Astrocyte (in vitro differentiated cells and primary cell): ENCODE measurements at regions not wholly inside any gene's neighbourhood (a gene's known extent, or its start where the extent isn't known, plus 50 kb on each side); places are given as distances from the start of the nearest gene placed in this dataset.

Experiments
- DNase-seq: peaks from one replicate; pipeline ENCODE4 v3.0.0-alpha.2; 2010; ENCODE audit warnings: low read depth
- FAIRE-seq: peaks from 2 replicates; lab custom pipeline; 2011; peaks lifted over from hg19 to GRCh38; lab: Jason Lieb, UNC
- H2AFZ ChIP-seq: 2 replicates; pipeline ENCODE4 v1.6.0; 2012; ENCODE audit warnings: low read depth, low read length, inconsistent platforms
- H3K27ac ChIP-seq: 2 replicates; pipeline ENCODE4 v1.5.1; 2011; ENCODE audit warnings: low read depth, low read length, inconsistent platforms
- H3K27me3 ChIP-seq: 2 replicates; pipeline ENCODE4 v1.6.0; 2011; ENCODE audit warnings: low read length, inconsistent platforms; ENCODE audit not compliant: insufficient read depth
- H3K36me3 ChIP-seq: 2 replicates; pipeline ENCODE4 v1.5.1; 2011; ENCODE audit warnings: low read length, inconsistent platforms; ENCODE audit not compliant: insufficient read depth
- H3K4me1 ChIP-seq: 2 replicates; pipeline ENCODE4 v1.5.1; 2011; ENCODE audit warnings: low read length, inconsistent platforms; ENCODE audit not compliant: insufficient read depth
- H3K4me2 ChIP-seq: 2 replicates; pipeline ENCODE4 v1.6.0; 2012; ENCODE audit warnings: low read length, inconsistent platforms
- H3K4me3 ChIP-seq: 2 replicates; pipeline ENCODE4 v1.5.1; 2011; ENCODE audit warnings: low read depth, mild to moderate bottlenecking, low read length, inconsistent platforms; ENCODE audit not compliant: insufficient read depth
- H3K79me2 ChIP-seq: 2 replicates; pipeline ENCODE4 v1.6.0; 2012; ENCODE audit warnings: mild to moderate bottlenecking, low read length, inconsistent platforms; ENCODE audit not compliant: insufficient read depth
- H3K9ac ChIP-seq: 2 replicates; pipeline ENCODE4 v1.6.0; 2012; ENCODE audit warnings: mild to moderate bottlenecking, low read length, inconsistent platforms
- H3K9me3 ChIP-seq: 2 replicates; pipeline ENCODE4 v1.5.1; 2012; ENCODE audit warnings: low read depth, mild to moderate bottlenecking, low read length, inconsistent platforms; ENCODE audit not compliant: insufficient read depth
- H4K20me1 ChIP-seq: 2 replicates; pipeline ENCODE4 v1.6.0; 2012; ENCODE audit warnings: low read length, inconsistent platforms; ENCODE audit not compliant: insufficient read depth
- H3K27ac Mint-ChIP-seq: one replicate; pipeline ENCODE4 v1.8.0; 2021; ENCODE audit warnings: mild to moderate bottlenecking, mixed read lengths; ENCODE audit not compliant: unreplicated experiment
- H3K27me3 Mint-ChIP-seq: one replicate; pipeline ENCODE4 v1.8.0; 2021; ENCODE audit warnings: low read depth, mixed read lengths; ENCODE audit not compliant: unreplicated experiment
- H3K36me3 Mint-ChIP-seq: one replicate; pipeline ENCODE4 v1.8.0; 2021; ENCODE audit warnings: low read depth, mixed read lengths; ENCODE audit not compliant: unreplicated experiment
- H3K4me1 Mint-ChIP-seq: one replicate; pipeline ENCODE4 v1.8.0; 2021; ENCODE audit warnings: low read depth, mixed read lengths; ENCODE audit not compliant: unreplicated experiment
- H3K4me3 Mint-ChIP-seq: one replicate; pipeline ENCODE4 v1.8.0; 2021; ENCODE audit warnings: mild to moderate bottlenecking, moderate library complexity, mixed read lengths; ENCODE audit not compliant: unreplicated experiment
- H3K9me3 Mint-ChIP-seq: one replicate; pipeline ENCODE4 v1.8.0; 2021; ENCODE audit warnings: mild to moderate bottlenecking, mixed read lengths; ENCODE audit not compliant: unreplicated experiment
- EZH2 ChIP-seq: IDR thresholded peaks from 2 replicates; pipeline ENCODE4 v1.6.1; 2012; ENCODE audit warnings: mild to moderate bottlenecking, low read length, inconsistent platforms; ENCODE audit not compliant: insufficient read depth
- TF ChIP-seq, protein P1 (sequence below): IDR thresholded peaks from 2 replicates; pipeline ENCODE4 v1.5.1; 2011; ENCODE audit warnings: low read depth, mild to moderate bottlenecking, inconsistent platforms, low read length, moderate library complexity; ENCODE audit not compliant: insufficient read depth

DNA sequence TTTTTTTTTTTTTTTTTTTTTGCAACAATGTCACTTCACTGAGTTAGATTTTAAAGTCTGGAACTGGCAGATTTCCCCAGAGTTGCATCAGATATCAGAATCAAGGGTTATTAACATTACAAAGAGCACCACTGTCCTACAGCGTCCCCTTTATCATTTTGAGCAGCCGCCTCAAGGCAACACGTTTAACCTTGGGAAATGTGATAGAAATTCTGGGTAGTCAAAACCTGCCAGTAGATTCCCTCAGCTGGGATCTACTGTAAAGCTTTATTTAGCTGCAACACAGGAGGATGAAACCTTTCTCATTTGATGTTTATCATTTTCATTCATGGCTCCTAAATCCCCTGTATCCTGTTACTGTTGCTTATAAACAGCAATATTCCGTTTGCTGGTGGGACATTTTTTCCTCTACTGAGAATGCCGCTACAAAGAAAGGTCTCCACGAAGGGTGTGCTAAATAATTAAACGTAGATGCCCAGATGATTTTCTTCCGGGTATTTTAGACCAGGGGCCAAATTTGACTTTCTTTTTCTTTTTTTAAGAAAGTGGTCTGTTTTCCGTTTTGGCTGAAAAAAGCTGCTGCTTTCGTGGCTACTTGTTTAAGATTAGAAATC lies 436.1 kb upstream of the GOT2 start:
- H3K9me3 ChIP-seq, result no peaks in the 10 kb centered on the region
- TF ChIP-seq EZH2, result no peak
- TF ChIP-seq, protein P1, sequence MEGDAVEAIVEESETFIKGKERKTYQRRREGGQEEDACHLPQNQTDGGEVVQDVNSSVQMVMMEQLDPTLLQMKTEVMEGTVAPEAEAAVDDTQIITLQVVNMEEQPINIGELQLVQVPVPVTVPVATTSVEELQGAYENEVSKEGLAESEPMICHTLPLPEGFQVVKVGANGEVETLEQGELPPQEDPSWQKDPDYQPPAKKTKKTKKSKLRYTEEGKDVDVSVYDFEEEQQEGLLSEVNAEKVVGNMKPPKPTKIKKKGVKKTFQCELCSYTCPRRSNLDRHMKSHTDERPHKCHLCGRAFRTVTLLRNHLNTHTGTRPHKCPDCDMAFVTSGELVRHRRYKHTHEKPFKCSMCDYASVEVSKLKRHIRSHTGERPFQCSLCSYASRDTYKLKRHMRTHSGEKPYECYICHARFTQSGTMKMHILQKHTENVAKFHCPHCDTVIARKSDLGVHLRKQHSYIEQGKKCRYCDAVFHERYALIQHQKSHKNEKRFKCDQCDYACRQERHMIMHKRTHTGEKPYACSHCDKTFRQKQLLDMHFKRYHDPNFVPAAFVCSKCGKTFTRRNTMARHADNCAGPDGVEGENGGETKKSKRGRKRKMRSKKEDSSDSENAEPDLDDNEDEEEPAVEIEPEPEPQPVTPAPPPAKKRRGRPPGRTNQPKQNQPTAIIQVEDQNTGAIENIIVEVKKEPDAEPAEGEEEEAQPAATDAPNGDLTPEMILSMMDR, result no peak
- H3K27ac ChIP-seq, result no peak overlapping the region
- no peaks in the 10 kb centered on the region for H3K36me3 ChIP-seq
- H3K36me3 Mint-ChIP-seq, result no peaks in the 10 kb centered on the region
- FAIRE-seq (no peak), DNase-seq (no peak)
- no peaks in the 10 kb centered on the region for H3K9me3 Mint-ChIP-seq
- H3K27me3 Mint-ChIP-seq, result peaks cover 3% of the 10 kb centered on the region
- H3K4me3 Mint-ChIP-seq, result no peak overlapping the region
- H3K4me1 ChIP-seq, result no peaks in the 10 kb centered on the region
- H3K79me2 ChIP-seq, result no peaks in the 10 kb centered on the region
- no peak overlapping the region for H2AFZ ChIP-seq
- H3K4me3 ChIP-seq, result no peak overlapping the region
- H3K27ac Mint-ChIP-seq, result no peak overlapping the region
- H3K4me2 ChIP-seq, result no peak overlapping the region
- no peak overlapping the region for H3K9ac ChIP-seq
- no peaks in the 10 kb centered on the region for H3K27me3 ChIP-seq
- no peaks in the 10 kb centered on the region for H4K20me1 ChIP-seq
- no peaks in the 10 kb centered on the region for H3K4me1 Mint-ChIP-seq

GRCh38 chr16:59169168-59169567 lies 435.1 kb upstream of the GOT2 start:
- no peak overlapping the region for H3K27ac ChIP-seq
- Mint-ChIP-seq H3K36me3 (no peaks in the 10 kb centered on the region), H3K27me3 (peaks cover 3% of the 10 kb centered on the region), H3K9me3 (no peaks in the 10 kb centered on the region), H3K27ac (no peak overlapping the region), H3K4me1 (no peaks in the 10 kb centered on the region), H3K4me3 (no peak overlapping the region)
- no peaks in the 10 kb centered on the region for H3K4me1 ChIP-seq
- FAIRE-seq, result no peak
- no peaks in the 10 kb centered on the region for H3K79me2 ChIP-seq
- no peak for DNase-seq
- H4K20me1 ChIP-seq, result no peaks in the 10 kb centered on the region
- TF ChIP-seq, protein P1, result no peak
- no peak for TF ChIP-seq EZH2
- H3K27me3 ChIP-seq, result no peaks in the 10 kb centered on the region
- no peak overlapping the region for H3K9ac ChIP-seq
- H3K4me3 ChIP-seq, result no peak overlapping the region
- no peak overlapping the region for H2AFZ ChIP-seq
- no peaks in the 10 kb centered on the region for H3K9me3 ChIP-seq
- H3K4me2 ChIP-seq, result no peak overlapping the region
- no peaks in the 10 kb centered on the region for H3K36me3 ChIP-seq

GRCh38 chr16:59168461-59169114 lies 434.5 kb upstream of the GOT2 start:
- Histone ChIP-seq H4K20me1 (no peaks in the 10 kb centered on the region), H3K79me2 (no peaks in the 10 kb centered on the region), H3K9ac (no peak overlapping the region), H3K27ac (no peak overlapping the region), H3K36me3 (no peaks in the 10 kb centered on the region), H2AFZ (no peak overlapping the region), H3K4me1 (no peaks in the 10 kb centered on the region), H3K4me2 (no peak overlapping the region), H3K4me3 (no peak overlapping the region), H3K27me3 (no peaks in the 10 kb centered on the region), H3K9me3 (no peaks in the 10 kb centered on the region)
- Mint-ChIP-seq H3K4me1 (no peaks in the 10 kb centered on the region), H3K27ac (no peak overlapping the region), H3K9me3 (no peaks in the 10 kb centered on the region), H3K36me3 (no peaks in the 10 kb centered on the region), H3K4me3 (no peak overlapping the region), H3K27me3 (peaks cover 3% of the 10 kb centered on the region)
- TF ChIP-seq, protein P1, result no peak
- TF ChIP-seq EZH2, result no peak
- DNase-seq (no peak), FAIRE-seq (no peak)
